ENCODE measurements at regions not wholly inside any gene's neighbourhood (a gene's known extent, or its start where the extent isn't known, plus 50 kb on each side); places are given as distances from the start of the nearest gene placed in this dataset.

GRCh38 chr16:80058214-80058613 is 457.7 kb upstream of the MAF start:
- H3K4me3 ChIP-seq, result no peak overlapping the region
- no peaks in the 10 kb centered on the region for H3K27me3 ChIP-seq
- no peaks in the 10 kb centered on the region for H3K9me3 ChIP-seq
- no peak for ATAC-seq
- peak overlapping the region in 1 of 2 donors; percentile 13 for H3K27ac ChIP-seq
- no peak for TF ChIP-seq CTCF (IDR thresholded peaks at IDR 0.05)
- no peaks in the 10 kb centered on the region for H3K36me3 ChIP-seq
- no peaks in the 10 kb centered on the region for H3K4me1 ChIP-seq
- peak in 3 of 4 donors; percentile 38 to 90 (median 89) for DNase-seq
- intact Hi-C loops (cut with DNase I), result no loop called here

GRCh38 chr16:80056324-80056723 is 455.8 kb upstream of the MAF start:
- Histone ChIP-seq H3K9me3 (no peaks in the 10 kb centered on the region), H3K4me1 (no peaks in the 10 kb centered on the region), H3K4me3 (no peak overlapping the region), H3K27ac (no peak overlapping the region), H3K36me3 (no peaks in the 10 kb centered on the region), H3K27me3 (no peaks in the 10 kb centered on the region)
- TF ChIP-seq CTCF (IDR thresholded peaks at IDR 0.05), result no peak
- intact Hi-C loops (cut with DNase I), result no loop called here
- DNase-seq, result peak in 1 of 4 donors; percentile 63
- ATAC-seq, result no peak

GRCh38 chr16:80055831-80056230 is 455.3 kb upstream of the MAF start:
- no peak overlapping the region for H3K4me3 ChIP-seq
- no peak overlapping the region for H3K27ac ChIP-seq
- DNase-seq, result no peak
- intact Hi-C loops (cut with DNase I), result no loop called here
- no peak for ATAC-seq
- no peaks in the 10 kb centered on the region for H3K27me3 ChIP-seq
- no peaks in the 10 kb centered on the region for H3K36me3 ChIP-seq
- H3K4me1 ChIP-seq, result no peaks in the 10 kb centered on the region
- TF ChIP-seq CTCF (IDR thresholded peaks at IDR 0.05), result no peak
- no peaks in the 10 kb centered on the region for H3K9me3 ChIP-seq

GRCh38 chr16:80054647-80055046 is 454.1 kb upstream of the MAF start:
- ATAC-seq, result no peak
- Histone ChIP-seq H3K4me3 (no peak overlapping the region), H3K36me3 (no peaks in the 10 kb centered on the region), H3K27me3 (no peaks in the 10 kb centered on the region), H3K9me3 (no peaks in the 10 kb centered on the region), H3K27ac (no peak overlapping the region), H3K4me1 (no peaks in the 10 kb centered on the region)
- intact Hi-C loops (cut with DNase I), result no loop called here
- DNase-seq, result no peak
- TF ChIP-seq CTCF (IDR thresholded peaks at IDR 0.05), result no peak

- H3K27me3 ChIP-seq, result no peaks in the 10 kb centered on the region
- no peak overlapping the region for H3K4me3 ChIP-seq
- no peak overlapping the region for H3K27ac ChIP-seq
- no peaks in the 10 kb centered on the region for H3K36me3 ChIP-seq
- intact Hi-C loops (cut with DNase I), result no loop called here
- H3K9me3 ChIP-seq, result no peaks in the 10 kb centered on the region
- ATAC-seq (no peak), DNase-seq (no peak)
- no peak for TF ChIP-seq CTCF (IDR thresholded peaks at IDR 0.05)
- H3K4me1 ChIP-seq, result no peaks in the 10 kb centered on the region
These were observed 450.5 kb upstream of the MAF start for GRCh38 chr16:80051040-80051439.

Measured in left lung (tissue), 4 donors.